HFF-Myc (cell line): ENCODE measurements at regions not wholly inside any gene's neighbourhood (a gene's known extent, or its start where the extent isn't known, plus 50 kb on each side); places are given as distances from the start of the nearest gene placed in this dataset.

Experiments
- DNase-seq: peaks from one replicate; pipeline ENCODE4 v3.0.0-alpha.2; 2011; ENCODE audit warnings: low read depth; ENCODE audit errors: extremely low read depth
- H3K4me3 ChIP-seq: replicated peaks from 2 replicates; pipeline ENCODE4 v1.5.1; 2011; ENCODE audit warnings: low read depth, mild to moderate bottlenecking, control low read depth, low read length
- TF ChIP-seq, protein P1 (sequence below): IDR thresholded peaks from 2 replicates; pipeline ENCODE4 v1.5.1; 2012; ENCODE audit warnings: mild to moderate bottlenecking, low read depth, low read length, control low read depth; ENCODE audit errors: missing control alignments

DNA sequence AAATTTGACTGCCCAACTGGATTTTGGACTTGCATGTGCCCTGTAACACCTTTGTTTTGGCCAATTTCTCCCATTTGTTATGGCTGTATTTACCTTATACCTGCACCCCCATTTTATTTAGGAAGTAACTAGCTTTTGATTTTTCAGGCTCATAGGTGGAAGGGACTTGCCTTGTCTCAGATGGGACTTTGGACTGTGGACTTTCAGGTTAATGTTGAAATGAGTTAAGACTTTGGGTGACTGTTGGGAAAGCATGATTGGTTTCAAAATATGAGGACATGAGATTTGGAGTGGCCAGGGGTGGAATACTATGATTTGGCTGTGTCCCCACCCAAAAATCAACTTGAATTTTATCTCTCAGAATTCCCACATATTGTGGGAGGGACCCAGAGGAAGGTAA, 490.2 kb downstream of the PRR16 start:
- no peak overlapping the region for H3K4me3 ChIP-seq
- no peak for DNase-seq
- TF ChIP-seq, protein P1, sequence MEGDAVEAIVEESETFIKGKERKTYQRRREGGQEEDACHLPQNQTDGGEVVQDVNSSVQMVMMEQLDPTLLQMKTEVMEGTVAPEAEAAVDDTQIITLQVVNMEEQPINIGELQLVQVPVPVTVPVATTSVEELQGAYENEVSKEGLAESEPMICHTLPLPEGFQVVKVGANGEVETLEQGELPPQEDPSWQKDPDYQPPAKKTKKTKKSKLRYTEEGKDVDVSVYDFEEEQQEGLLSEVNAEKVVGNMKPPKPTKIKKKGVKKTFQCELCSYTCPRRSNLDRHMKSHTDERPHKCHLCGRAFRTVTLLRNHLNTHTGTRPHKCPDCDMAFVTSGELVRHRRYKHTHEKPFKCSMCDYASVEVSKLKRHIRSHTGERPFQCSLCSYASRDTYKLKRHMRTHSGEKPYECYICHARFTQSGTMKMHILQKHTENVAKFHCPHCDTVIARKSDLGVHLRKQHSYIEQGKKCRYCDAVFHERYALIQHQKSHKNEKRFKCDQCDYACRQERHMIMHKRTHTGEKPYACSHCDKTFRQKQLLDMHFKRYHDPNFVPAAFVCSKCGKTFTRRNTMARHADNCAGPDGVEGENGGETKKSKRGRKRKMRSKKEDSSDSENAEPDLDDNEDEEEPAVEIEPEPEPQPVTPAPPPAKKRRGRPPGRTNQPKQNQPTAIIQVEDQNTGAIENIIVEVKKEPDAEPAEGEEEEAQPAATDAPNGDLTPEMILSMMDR, result no peak

DNA sequence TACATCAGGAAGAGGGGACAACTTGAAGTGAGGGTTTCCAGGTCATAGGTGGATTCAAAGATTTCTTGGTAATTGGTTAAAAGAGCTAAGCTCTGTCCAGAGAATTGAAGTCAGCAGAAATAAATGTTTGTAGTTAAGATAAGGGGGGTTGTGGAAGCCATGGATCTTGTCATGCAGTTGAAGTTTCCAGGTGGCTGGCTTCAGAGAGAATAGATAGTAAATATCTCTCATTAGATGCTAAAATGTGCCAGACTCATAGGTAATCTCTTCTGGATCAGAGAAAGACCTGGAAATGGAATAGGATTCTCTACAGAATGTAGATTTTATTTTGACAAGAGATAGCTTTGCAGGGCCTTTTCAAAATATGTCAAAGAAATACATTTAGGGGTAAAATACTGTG, 491.7 kb downstream of the PRR16 start:
- H3K4me3 ChIP-seq, result no peak overlapping the region
- no peak for DNase-seq
- TF ChIP-seq, protein P1, result no peak

DNA sequence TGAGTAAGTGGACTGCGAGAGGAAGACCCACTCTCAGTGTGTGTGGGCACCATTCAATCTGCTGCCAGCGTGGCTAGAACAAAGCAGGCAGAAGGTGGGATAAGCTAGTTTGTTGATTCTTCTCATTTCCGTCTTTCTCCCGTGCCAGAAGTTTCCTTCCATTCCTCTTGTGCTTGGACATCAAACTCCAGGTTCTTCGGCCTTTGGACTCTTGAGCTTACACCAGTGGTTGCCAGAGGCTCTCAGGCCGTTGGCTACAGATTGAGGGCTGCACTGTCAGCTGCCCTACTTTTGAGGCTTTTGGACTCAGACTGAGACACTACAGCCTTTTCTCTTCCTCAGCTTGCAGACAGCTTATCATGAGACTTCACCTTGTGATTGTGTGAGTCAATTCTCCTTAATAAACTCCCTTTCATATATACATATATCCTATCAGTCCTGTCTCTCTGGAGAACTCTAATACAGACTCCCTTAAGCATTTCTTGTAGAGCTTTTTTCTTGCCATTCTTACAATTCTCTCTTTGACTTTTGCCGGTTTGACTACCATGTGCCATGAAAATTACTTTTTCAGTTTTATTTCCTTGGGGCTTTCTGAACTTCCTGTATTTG, 494.9 kb downstream of the PRR16 start:
- no peak overlapping the region for H3K4me3 ChIP-seq
- TF ChIP-seq, protein P1, result no peak
- DNase-seq, result no peak

DNA sequence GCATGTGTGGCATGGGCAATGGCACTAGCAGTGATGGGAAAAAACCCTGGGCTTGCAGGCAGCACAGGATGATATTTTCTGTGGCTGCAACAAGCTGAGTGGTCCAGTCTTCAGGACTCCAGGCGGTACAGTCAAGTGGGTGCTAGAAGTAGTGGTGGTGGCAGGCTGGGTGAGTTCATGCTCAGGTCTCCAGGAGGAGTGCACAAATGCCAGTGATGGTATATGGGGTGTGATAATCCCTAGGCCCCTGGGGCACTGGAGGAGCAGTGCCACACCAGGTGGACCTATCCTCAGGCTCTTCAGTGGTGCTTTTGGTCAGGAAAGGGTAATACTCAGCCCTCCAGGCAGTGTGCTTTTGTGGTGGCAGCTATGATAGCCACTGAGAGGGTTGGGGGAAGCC, 496.4 kb downstream of the PRR16 start:
- DNase-seq, result no peak
- H3K4me3 ChIP-seq, result no peak overlapping the region
- TF ChIP-seq, protein P1, result no peak

DNA sequence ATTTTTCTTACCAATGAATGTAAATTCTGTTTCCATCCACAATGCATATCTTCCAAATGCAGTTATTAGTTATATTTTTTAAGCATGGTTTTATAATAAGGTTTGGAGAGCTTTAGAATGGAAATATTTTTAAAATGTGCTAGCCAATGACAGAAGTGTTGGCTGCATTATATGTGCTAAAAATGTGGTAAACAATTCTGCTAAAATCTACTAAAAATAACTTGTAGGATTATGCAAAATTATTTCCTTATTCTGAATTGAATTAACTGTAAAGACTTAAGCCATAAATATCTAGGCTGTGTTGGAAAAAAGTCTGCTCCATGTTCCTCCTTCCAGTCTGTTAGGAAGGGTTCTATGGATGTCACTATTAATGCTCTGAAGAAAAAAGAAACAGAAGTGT, 503.3 kb downstream of the PRR16 start:
- TF ChIP-seq, protein P1, result no peak
- DNase-seq, result no peak
- no peak overlapping the region for H3K4me3 ChIP-seq

DNA sequence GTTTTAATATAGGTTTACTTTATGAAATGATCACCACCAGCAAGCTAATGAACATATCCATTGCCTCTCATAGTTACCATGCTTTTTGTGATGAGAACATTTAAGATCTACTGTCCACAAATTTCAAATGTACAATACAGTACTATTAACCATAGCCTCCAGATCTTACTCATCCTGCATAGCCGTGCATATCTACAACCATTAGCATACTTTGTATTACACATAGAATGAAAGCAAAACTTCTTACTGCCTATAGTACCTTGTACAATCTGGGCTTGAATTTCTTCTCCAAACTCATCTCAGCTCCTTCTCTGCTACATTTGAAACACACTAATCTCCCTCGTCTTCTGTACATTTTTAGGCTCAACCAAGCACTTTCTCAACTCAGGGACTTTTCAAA, 510.6 kb downstream of the PRR16 start:
- no peak overlapping the region for H3K4me3 ChIP-seq
- DNase-seq, result no peak
- TF ChIP-seq, protein P1, result no peak

DNA sequence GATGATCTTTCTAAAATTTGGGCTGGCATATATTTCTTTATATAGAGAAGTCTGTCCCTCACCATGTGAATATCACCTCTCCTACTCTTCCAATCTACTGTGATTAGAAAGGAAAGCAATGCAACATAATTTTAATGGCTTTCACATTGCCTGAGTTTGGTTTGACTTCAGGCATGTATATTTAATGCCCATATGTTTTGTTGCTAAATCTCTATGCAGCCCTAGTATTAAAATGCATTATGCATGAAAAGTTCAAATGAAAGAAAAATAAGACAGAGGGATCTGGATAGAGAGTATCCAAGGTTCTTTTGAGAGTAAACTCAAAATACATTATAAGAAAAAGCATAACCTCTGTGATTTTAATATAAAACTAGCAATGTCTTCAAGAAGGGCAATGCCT, 518.3 kb downstream of the PRR16 start:
- DNase-seq, result no peak
- no peak overlapping the region for H3K4me3 ChIP-seq
- TF ChIP-seq, protein P1, result no peak
